SK-N-MC (cell line): ENCODE measurements at regions not wholly inside any gene's neighbourhood (a gene's known extent, or its start where the extent isn't known, plus 50 kb on each side); places are given as distances from the start of the nearest gene placed in this dataset.

Experiments used
- EZH2 ChIP-seq: fragments of 200-600 bp; sonication (generic); IDR thresholded peaks from one replicate; pipeline ENCODE4 v1.6.1; 2017; ENCODE audit warnings: antibody characterized with exemption
- FOXP2 ChIP-seq: optimal IDR thresholded peaks from 2 replicates; pipeline ENCODE3; 2011; ENCODE audit warnings: mild to moderate bottlenecking, moderate library complexity; ENCODE audit not compliant: insufficient read depth; ENCODE audit errors: extremely low read length, control extremely low read depth
- POLR2AphosphoS5 ChIP-seq: IDR thresholded peaks from 2 replicates; pipeline ENCODE4 v1.6.1; 2012; ENCODE audit warnings: mild to moderate bottlenecking, low read depth, low read length, borderline replicate concordance

DNA sequence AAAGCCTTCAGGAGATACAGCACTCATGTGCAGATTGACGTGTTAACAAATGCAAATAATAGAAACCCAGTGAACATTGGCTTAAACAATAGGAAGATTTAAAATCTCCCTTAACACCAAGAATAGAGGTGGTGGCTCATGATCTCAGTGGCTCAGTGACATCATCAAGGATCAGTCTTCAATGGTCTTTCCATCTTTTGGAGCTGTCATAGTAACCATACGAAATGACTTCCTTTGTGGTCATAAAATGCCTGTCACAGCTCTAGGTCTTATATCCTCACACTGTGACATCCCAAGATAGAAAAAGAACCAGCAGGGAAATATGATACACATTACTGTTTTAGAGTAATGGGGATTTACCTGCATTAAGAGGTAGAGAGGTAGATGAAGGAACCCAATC is 59.6 kb upstream of the ACKR3 start:
- TF ChIP-seq POLR2AphosphoS5 (no peak), EZH2 (no peak), FOXP2 (no peak)
